Brain microvascular endothelial cell (primary cell): ENCODE measurements at regions not wholly inside any gene's neighbourhood (a gene's known extent, or its start where the extent isn't known, plus 50 kb on each side); places are given as distances from the start of the nearest gene placed in this dataset.
"Not testable (repeated sequence)": the region's sequence is repeated elsewhere in the genome, so short reads cannot be mapped to it uniquely, and the experiment has no call there.

Experiments
- DNase-seq: peaks from one replicate; pipeline ENCODE4 v3.0.0-alpha.2; 2020
- H3K27ac ChIP-seq: fragments of 250-450 bp; sonication (Bioruptor Pico); 2 replicates; pipeline ENCODE4 v1.5.1; 2020; ENCODE audit warnings: mild to moderate bottlenecking, moderate library complexity
- H3K27me3 ChIP-seq: fragments of 250-450 bp; sonication (Bioruptor Pico); replicated peaks from 2 replicates; pipeline ENCODE4 v1.5.1; 2020; ENCODE audit warnings: mild to moderate bottlenecking
- H3K36me3 ChIP-seq: fragments of 250-450 bp; sonication (Bioruptor Pico); replicated peaks from 2 replicates; pipeline ENCODE4 v1.5.1; 2020; ENCODE audit warnings: mild to moderate bottlenecking
- H3K4me3 ChIP-seq: 2 replicates; pipeline ENCODE4 v1.5.1; 2011; ENCODE audit warnings: low read depth, mild to moderate bottlenecking, control low read depth, low read length, moderate library complexity
- in situ Hi-C: cut with HindIII; loops from 2 replicates; pipeline ENCODE4 v1.10.0; 2017; ENCODE audit warnings: low sequenced_read_pairs, low pct_ligation_motif_present
- TF ChIP-seq, protein P1 (sequence below): IDR thresholded peaks from 2 replicates; pipeline ENCODE4 v1.5.1; 2011; ENCODE audit warnings: low read depth, mild to moderate bottlenecking, moderate library complexity, low read length, control low read depth, inconsistent platforms; ENCODE audit errors: missing control alignments

DNA sequence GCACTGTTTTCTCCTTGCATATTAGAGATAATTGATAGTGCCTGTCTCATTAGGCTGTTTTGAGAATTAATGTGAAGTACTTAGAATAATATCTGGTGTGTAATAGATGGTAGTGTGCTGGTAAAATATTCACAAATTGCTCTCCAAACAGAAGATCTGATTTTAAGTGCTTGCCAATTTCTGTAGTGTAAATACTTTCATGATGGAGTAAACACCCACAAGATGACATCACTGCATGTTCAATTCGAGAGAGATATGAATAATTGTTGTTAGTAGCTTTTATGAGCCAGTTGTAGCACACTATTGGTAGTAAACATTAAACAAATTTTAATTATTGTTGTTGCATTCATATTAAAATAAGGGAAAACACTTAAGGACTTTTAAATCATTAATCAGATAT, 392.3 kb upstream of the RIOK2 start:
- DNase-seq: no peak
- Histone ChIP-seq H3K4me3 (no peak overlapping the region), H3K27ac (no peak overlapping the region), H3K27me3 (no peaks in the 10 kb centered on the region), H3K36me3 (no peaks in the 10 kb centered on the region)
- TF ChIP-seq, protein P1, sequence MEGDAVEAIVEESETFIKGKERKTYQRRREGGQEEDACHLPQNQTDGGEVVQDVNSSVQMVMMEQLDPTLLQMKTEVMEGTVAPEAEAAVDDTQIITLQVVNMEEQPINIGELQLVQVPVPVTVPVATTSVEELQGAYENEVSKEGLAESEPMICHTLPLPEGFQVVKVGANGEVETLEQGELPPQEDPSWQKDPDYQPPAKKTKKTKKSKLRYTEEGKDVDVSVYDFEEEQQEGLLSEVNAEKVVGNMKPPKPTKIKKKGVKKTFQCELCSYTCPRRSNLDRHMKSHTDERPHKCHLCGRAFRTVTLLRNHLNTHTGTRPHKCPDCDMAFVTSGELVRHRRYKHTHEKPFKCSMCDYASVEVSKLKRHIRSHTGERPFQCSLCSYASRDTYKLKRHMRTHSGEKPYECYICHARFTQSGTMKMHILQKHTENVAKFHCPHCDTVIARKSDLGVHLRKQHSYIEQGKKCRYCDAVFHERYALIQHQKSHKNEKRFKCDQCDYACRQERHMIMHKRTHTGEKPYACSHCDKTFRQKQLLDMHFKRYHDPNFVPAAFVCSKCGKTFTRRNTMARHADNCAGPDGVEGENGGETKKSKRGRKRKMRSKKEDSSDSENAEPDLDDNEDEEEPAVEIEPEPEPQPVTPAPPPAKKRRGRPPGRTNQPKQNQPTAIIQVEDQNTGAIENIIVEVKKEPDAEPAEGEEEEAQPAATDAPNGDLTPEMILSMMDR: no peak
- in situ Hi-C loops: no loop called here

DNA sequence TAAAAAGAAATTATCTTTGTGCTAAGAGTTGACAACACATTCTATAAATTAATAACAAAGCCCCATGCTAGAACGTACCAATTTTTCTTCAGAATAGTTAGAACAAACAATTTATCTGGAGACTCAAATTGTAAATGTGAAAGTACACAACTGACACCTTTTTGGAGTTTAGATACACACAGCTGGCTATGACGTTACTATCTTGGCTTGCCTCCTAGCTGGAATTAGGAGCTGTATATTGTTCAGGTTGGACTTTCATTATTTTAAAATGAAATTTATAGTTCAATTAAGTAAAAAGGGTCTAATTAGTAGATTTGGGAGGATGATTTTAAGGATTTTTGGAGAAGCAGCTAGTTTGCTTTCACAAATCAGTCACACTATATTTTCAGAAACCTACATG, 393.9 kb upstream of the RIOK2 start:
- no peaks in the 10 kb centered on the region for H3K36me3 ChIP-seq
- H3K27me3 ChIP-seq: no peaks in the 10 kb centered on the region
- in situ Hi-C loops: no loop called here
- no peak overlapping the region for H3K4me3 ChIP-seq
- TF ChIP-seq, protein P1: no peak
- H3K27ac ChIP-seq: no peak overlapping the region
- DNase-seq: no peak

DNA sequence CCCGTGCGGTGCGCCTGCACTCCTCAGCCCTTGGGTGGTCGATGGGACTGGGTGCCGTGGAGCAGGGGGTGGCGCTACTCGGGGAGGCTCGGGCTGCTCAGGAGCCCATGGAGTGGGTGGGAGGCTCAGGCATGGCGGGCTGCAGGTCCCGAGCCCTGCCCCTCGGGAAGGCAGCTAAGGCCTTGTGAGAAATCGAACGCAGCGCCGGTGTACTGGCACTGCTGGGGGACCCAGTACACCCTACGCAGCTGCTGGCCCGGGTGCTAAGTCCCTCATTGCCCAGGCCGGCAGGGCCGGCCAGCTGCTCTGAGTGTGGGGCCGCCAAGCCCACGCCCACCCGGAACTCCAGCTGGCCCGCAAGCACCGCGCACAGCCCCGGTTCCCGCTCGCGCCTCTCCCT, 396.9 kb upstream of the RIOK2 start:
- H3K36me3 ChIP-seq, H3K4me3 ChIP-seq, in situ Hi-C loops, H3K27ac ChIP-seq, H3K27me3 ChIP-seq, DNase-seq: not testable (repeated sequence)

GRCh38 chr5:97580746-97581145, 397.7 kb upstream of the RIOK2 start:
- Histone ChIP-seq H3K27me3 (no peaks in the 10 kb centered on the region), H3K4me3 (no peak overlapping the region), H3K36me3 (no peaks in the 10 kb centered on the region), H3K27ac (no peak overlapping the region)
- TF ChIP-seq, protein P1: no peak
- DNase-seq: no peak
- in situ Hi-C loops: no loop called here

DNA sequence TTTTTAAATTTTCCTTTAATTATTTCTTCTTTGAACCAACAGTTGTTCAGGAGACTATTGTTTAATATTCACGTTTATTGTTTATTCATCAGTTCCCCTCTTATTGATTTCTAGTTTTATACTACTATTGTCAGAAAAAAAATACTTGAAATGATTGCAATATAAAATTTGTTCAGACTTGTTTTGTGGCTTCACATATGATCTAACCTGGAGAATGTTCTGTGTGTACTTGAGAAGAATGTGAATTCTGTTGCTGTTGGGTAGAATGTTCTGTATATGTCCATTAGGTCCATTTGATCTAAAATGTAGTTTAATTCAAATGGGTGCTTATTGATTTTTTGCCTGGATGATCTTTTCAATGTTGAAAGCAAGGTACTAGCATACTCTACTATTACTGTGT, 408.7 kb upstream of the RIOK2 start:
- H3K36me3 ChIP-seq: no peaks in the 10 kb centered on the region
- TF ChIP-seq, protein P1: no peak
- no peaks in the 10 kb centered on the region for H3K27me3 ChIP-seq
- no peak overlapping the region for H3K4me3 ChIP-seq
- in situ Hi-C loops: no loop called here
- H3K27ac ChIP-seq: no peak overlapping the region
- no peak for DNase-seq

DNA sequence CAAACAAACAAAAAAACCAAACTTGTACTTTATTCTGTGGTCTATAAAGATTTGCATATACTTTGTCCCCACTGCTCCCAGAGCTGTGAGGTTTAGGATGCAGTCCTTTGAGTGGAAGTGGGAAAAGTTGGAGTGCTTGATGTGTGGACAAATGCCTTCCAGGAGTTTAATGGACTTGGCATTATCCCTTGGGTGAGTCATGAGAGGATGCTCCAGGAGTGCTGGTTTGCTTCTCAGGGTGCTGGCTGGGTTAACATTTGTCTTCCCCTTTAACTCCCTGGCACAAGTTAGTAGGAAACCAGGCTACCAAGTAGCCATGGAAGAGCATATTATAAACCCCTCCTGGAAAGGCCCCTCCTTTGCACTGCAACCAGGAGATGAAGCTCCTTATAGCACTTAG, 417.4 kb upstream of the RIOK2 start:
- Histone ChIP-seq H3K27ac (no peak overlapping the region), H3K36me3 (no peaks in the 10 kb centered on the region), H3K27me3 (no peaks in the 10 kb centered on the region), H3K4me3 (no peak overlapping the region)
- DNase-seq: no peak
- TF ChIP-seq, protein P1: no peak
- in situ Hi-C loops: no loop called here
